ENCODE measurements at regions not wholly inside any gene's neighbourhood (a gene's known extent, or its start where the extent isn't known, plus 50 kb on each side); places are given as distances from the start of the nearest gene placed in this dataset.

DNA sequence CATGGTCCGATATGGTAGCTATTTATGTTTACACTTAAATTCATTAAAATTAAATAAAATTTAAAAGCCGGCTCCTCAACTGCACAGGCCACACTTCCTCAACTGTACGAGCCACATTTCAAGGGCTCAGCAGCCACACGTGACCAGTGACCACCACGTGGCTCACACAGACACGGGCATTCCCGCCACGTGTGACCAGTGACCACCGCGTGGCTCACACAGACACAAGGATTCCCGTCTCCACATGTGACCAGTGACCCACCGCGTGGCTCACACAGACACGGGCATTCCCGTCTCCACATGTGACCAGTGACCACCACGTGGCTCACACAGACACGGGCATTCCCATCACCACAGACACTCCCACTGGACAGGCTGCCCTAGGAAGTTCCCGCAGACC lies 91.3 kb downstream of the PDGFA start:
- Histone ChIP-seq H3K4me3 (ENCODE audit: low read length) (no peak overlapping the region), H3K36me3 (ENCODE audit: control insufficient read depth, insufficient read depth, low read length) (no peaks in the 10 kb centered on the region), H3K27me3 (ENCODE audit: control insufficient read depth, insufficient read depth, low read length, poor library complexity, severe bottlenecking) (no peaks in the 10 kb centered on the region), H3K4me1 (ENCODE audit: control insufficient read depth, insufficient read depth, low read length) (no peaks in the 10 kb centered on the region), H3K9me3 (ENCODE audit: control insufficient read depth, low read length) (no peaks in the 10 kb centered on the region), H3K27ac (ENCODE audit: low read depth, low read length) (no peak overlapping the region), H3K9ac (ENCODE audit: extremely low read depth, low read length, poor library complexity, severe bottlenecking) (no peak overlapping the region)
- no peaks in the 10 kb centered on the region for H3K27me3 Mint-ChIP-seq (ENCODE audit: insufficient read depth)
- peaks cover 10% of the 10 kb centered on the region for H3K9me3 Mint-ChIP-seq
- TF ChIP-seq, protein P1, sequence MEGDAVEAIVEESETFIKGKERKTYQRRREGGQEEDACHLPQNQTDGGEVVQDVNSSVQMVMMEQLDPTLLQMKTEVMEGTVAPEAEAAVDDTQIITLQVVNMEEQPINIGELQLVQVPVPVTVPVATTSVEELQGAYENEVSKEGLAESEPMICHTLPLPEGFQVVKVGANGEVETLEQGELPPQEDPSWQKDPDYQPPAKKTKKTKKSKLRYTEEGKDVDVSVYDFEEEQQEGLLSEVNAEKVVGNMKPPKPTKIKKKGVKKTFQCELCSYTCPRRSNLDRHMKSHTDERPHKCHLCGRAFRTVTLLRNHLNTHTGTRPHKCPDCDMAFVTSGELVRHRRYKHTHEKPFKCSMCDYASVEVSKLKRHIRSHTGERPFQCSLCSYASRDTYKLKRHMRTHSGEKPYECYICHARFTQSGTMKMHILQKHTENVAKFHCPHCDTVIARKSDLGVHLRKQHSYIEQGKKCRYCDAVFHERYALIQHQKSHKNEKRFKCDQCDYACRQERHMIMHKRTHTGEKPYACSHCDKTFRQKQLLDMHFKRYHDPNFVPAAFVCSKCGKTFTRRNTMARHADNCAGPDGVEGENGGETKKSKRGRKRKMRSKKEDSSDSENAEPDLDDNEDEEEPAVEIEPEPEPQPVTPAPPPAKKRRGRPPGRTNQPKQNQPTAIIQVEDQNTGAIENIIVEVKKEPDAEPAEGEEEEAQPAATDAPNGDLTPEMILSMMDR (conservative IDR thresholded peaks at IDR 0.05) = no peak
- WGBS, 2 experiments (ENCODE audit: insufficient coverage in 1 of 2, insufficient read length in 1 of 2) = 94 to 97% methylated on average over 15 to 17 of the region's 18 CpGs
- no peak overlapping the region for H3K27ac Mint-ChIP-seq
- H3K4me1 Mint-ChIP-seq = no peaks in the 10 kb centered on the region
- no peak overlapping the region for H3K4me3 Mint-ChIP-seq
- no peaks in the 10 kb centered on the region for H3K36me3 Mint-ChIP-seq (ENCODE audit: low read depth)
- no peak for DNase-seq

DNA sequence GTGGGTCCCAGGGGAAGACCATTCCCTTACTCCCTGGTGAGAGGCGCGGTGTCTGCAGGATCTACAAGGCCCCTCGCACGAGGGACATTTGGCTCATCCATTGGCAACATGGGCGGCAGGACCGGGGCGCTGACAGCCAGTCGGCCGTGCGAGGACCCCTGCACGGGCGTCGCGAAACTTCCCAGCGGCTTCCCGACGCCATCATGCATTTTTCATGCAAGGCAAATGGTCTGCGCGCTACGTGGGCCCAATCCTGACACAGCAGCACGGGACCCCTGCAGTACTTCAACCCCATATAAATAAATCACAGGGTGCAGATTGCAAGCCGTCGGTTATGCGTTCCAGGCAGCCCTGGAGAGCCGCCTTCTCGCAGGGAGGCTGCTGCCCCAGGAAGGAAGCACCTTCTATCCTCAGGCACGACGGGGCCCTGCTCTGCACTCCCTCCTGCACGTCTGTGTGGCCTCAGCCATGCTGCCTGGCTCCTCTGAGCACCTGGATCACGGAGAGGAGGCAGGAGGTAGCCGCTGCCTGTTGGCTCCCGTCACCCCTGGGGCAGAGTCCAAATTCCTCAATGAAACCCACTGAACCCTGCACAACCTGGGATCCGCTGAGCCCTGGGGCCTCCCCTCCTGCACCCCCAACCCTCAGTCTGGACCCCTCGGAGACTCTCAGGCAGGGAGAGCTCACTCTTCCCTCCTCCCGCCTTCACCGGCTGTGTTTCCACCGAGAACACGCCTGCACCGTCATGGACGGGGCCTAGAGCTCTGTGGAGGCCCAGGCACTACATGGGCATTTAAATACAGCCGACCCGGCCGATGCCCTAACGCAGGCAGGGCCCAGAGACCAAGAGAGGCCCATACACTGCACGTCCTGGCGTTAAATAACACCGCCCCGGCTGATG lies 90.5 kb downstream of the PDGFA start:
- no peaks in the 10 kb centered on the region for H3K36me3 ChIP-seq (ENCODE audit: control insufficient read depth, insufficient read depth, low read length)
- Mint-ChIP-seq H3K36me3 (ENCODE audit: low read depth) (no peaks in the 10 kb centered on the region), H3K4me3 (no peak overlapping the region), H3K9me3 (peaks cover 10% of the 10 kb centered on the region), H3K4me1 (no peaks in the 10 kb centered on the region), H3K27ac (no peak overlapping the region), H3K27me3 (ENCODE audit: insufficient read depth) (no peaks in the 10 kb centered on the region)
- no peak for DNase-seq
- TF ChIP-seq, protein P1 (conservative IDR thresholded peaks at IDR 0.05) = no peak
- H3K9ac ChIP-seq (ENCODE audit: extremely low read depth, low read length, poor library complexity, severe bottlenecking) = no peak overlapping the region
- 92 to 97% methylated on average over 34 to 48 of the region's 48 CpGs for WGBS, 2 experiments (ENCODE audit: insufficient coverage in 1 of 2, insufficient read length in 1 of 2)
- H3K4me1 ChIP-seq (ENCODE audit: control insufficient read depth, insufficient read depth, low read length) = no peaks in the 10 kb centered on the region
- H3K9me3 ChIP-seq (ENCODE audit: control insufficient read depth, low read length) = no peaks in the 10 kb centered on the region
- H3K4me3 ChIP-seq (ENCODE audit: low read length) = no peak overlapping the region
- no peak overlapping the region for H3K27ac ChIP-seq (ENCODE audit: low read depth, low read length)
- no peaks in the 10 kb centered on the region for H3K27me3 ChIP-seq (ENCODE audit: control insufficient read depth, insufficient read depth, low read length, poor library complexity, severe bottlenecking)

DNA sequence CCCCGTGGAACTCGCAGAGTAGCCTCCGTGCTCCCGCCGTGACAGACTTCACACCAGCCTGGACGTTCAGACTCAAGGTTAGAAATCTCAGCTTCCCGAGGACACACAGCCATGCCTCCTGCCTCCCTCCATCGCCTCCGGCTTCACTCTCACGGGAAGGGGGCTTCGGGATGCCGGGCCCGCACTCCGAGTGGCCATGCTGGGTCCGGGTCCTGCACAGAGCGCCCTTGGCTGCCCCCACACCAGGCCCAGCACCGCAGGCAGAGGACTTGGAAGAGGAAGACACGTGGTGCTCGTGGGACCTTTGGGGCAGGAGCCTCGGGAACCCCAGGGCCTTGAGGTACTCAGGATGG lies 89.8 kb downstream of the PDGFA start:
- no peaks in the 10 kb centered on the region for H3K36me3 Mint-ChIP-seq (ENCODE audit: low read depth)
- TF ChIP-seq, protein P1 (conservative IDR thresholded peaks at IDR 0.05) = no peak
- Histone ChIP-seq H3K4me1 (ENCODE audit: control insufficient read depth, insufficient read depth, low read length) (no peaks in the 10 kb centered on the region), H3K9me3 (ENCODE audit: control insufficient read depth, low read length) (no peaks in the 10 kb centered on the region), H3K27ac (ENCODE audit: low read depth, low read length) (no peak overlapping the region), H3K9ac (ENCODE audit: extremely low read depth, low read length, poor library complexity, severe bottlenecking) (no peak overlapping the region), H3K4me3 (ENCODE audit: low read length) (no peak overlapping the region), H3K27me3 (ENCODE audit: control insufficient read depth, insufficient read depth, low read length, poor library complexity, severe bottlenecking) (no peaks in the 10 kb centered on the region), H3K36me3 (ENCODE audit: control insufficient read depth, insufficient read depth, low read length) (no peaks in the 10 kb centered on the region)
- no peak overlapping the region for H3K27ac Mint-ChIP-seq
- DNase-seq = no peak
- peaks cover 2% of the 10 kb centered on the region for H3K4me1 Mint-ChIP-seq
- peaks cover 10% of the 10 kb centered on the region for H3K9me3 Mint-ChIP-seq
- H3K4me3 Mint-ChIP-seq = no peak overlapping the region
- WGBS, 2 experiments (ENCODE audit: insufficient coverage in 1 of 2, insufficient read length in 1 of 2) = 93 to 95% methylated on average over 18 to 20 of the region's 20 CpGs
- H3K27me3 Mint-ChIP-seq (ENCODE audit: insufficient read depth) = peaks cover 2% of the 10 kb centered on the region

Data from endodermal cell (in vitro differentiated cells).